Naive B cell (primary cell): ENCODE measurements at regions not wholly inside any gene's neighbourhood (a gene's known extent, or its start where the extent isn't known, plus 50 kb on each side); places are given as distances from the start of the nearest gene placed in this dataset.
A peak's percentile ranks its signal among the peaks of the same experiment; 100 is the strongest.

Source experiments
- ATAC-seq, 2 donors: fragments of 150-1000 bp; cut with Tn5 transposase; 2 replicates each; pipeline ENCODE4 v1.10.0; 2021; ENCODE audit warnings: low read depth in 2 of 2, mild to moderate bottlenecking in 2 of 2, moderate library complexity in 2 of 2
- DNase-seq: peaks from one replicate; pipeline ENCODE4 v3.0.0; 2022
- H3K27ac Mint-ChIP-seq, 6 donors: one replicate each; pipeline ENCODE4 v1.8.0; 2020 to 2022; ENCODE audit warnings: mild to moderate bottlenecking in 6 of 6, mixed read lengths in 6 of 6, moderate library complexity in 5 of 6, inconsistent platforms in 2 of 6
- H3K27me3 Mint-ChIP-seq, 3 donors: one replicate each; pipeline ENCODE4 v1.8.0; 2021 to 2022; ENCODE audit warnings: mixed read lengths in 3 of 3, mild to moderate bottlenecking in 1 of 3
- H3K36me3 Mint-ChIP-seq, 2 donors: one replicate each; pipeline ENCODE4 v1.8.0; 2020 to 2022; ENCODE audit warnings: mixed read lengths in 2 of 2, inconsistent platforms in 1 of 2, mild to moderate bottlenecking in 1 of 2
- H3K4me1 Mint-ChIP-seq, 3 donors: one replicate each; pipeline ENCODE4 v1.8.0; 2020 to 2022; ENCODE audit warnings: mixed read lengths in 3 of 3, inconsistent platforms in 1 of 3, mild to moderate bottlenecking in 1 of 3, moderate library complexity in 1 of 3
- H3K4me3 Mint-ChIP-seq, 8 donors: one replicate each; pipeline ENCODE4 v1.8.0; 2020 to 2022; ENCODE audit warnings: mild to moderate bottlenecking in 8 of 8, mixed read lengths in 8 of 8, moderate library complexity in 8 of 8, inconsistent platforms in 2 of 8
- H3K9me3 Mint-ChIP-seq, 7 donors: one replicate each; pipeline ENCODE4 v1.8.0; 2020 to 2022; ENCODE audit warnings: mixed read lengths in 7 of 7, mild to moderate bottlenecking in 5 of 7, inconsistent platforms in 2 of 7, moderate library complexity in 1 of 7

- Mint-ChIP-seq H3K27me3 (peaks cover 0 to 4% (median 0%) of the 10 kb centered on the region in 3 donors), H3K4me3 (no peak overlapping the region), H3K4me1 (peaks cover 7 to 8% (median 7%) of the 10 kb centered on the region in 3 donors), H3K27ac (no peak overlapping the region), H3K36me3 (no peaks in the 10 kb centered on the region), H3K9me3 (no peaks in the 10 kb centered on the region)
- DNase-seq (no peak), ATAC-seq (no peak)
Observed at GRCh38 chr5:68419081-68419636, 203.6 kb downstream of the PIK3R1 start.

- Mint-ChIP-seq H3K4me1 (peaks cover 5 to 8% (median 8%) of the 10 kb centered on the region in 3 donors), H3K4me3 (no peak overlapping the region), H3K27ac (peak overlapping the region in 1 of 6 donors; percentile 52), H3K9me3 (no peaks in the 10 kb centered on the region), H3K36me3 (no peaks in the 10 kb centered on the region), H3K27me3 (peaks cover 0 to 4% (median 0%) of the 10 kb centered on the region in 3 donors)
- ATAC-seq (no peak), DNase-seq (no peak)
Observed at GRCh38 chr5:68419637-68420452, 204.3 kb downstream of the PIK3R1 start.

- Mint-ChIP-seq H3K27me3 (peaks cover 0 to 4% (median 0%) of the 10 kb centered on the region in 3 donors), H3K9me3 (no peaks in the 10 kb centered on the region), H3K4me3 (no peak overlapping the region), H3K4me1 (peaks cover 0 to 10% (median 9%) of the 10 kb centered on the region in 3 donors), H3K36me3 (no peaks in the 10 kb centered on the region), H3K27ac (peak overlapping the region in 1 of 6 donors; percentile 30)
- DNase-seq (no peak), ATAC-seq (no peak)
Observed at GRCh38 chr5:68420476-68421344, 205.2 kb downstream of the PIK3R1 start.

- H3K4me1 Mint-ChIP-seq = peaks cover 0 to 8% (median 7%) of the 10 kb centered on the region in 3 donors
- no peaks in the 10 kb centered on the region for H3K9me3 Mint-ChIP-seq
- H3K4me3 Mint-ChIP-seq = no peak overlapping the region
- no peak for DNase-seq
- ATAC-seq = no peak
- H3K27me3 Mint-ChIP-seq = peaks cover 0 to 4% (median 0%) of the 10 kb centered on the region in 3 donors
- peak overlapping the region in 2 of 6 donors; percentile 15 to 34 for H3K27ac Mint-ChIP-seq
- no peaks in the 10 kb centered on the region for H3K36me3 Mint-ChIP-seq
Observed at GRCh38 chr5:68421485-68422220, 206.1 kb downstream of the PIK3R1 start.

- H3K9me3 Mint-ChIP-seq = no peaks in the 10 kb centered on the region
- DNase-seq = no peak
- no peaks in the 10 kb centered on the region for H3K36me3 Mint-ChIP-seq
- peaks cover 0 to 4% (median 0%) of the 10 kb centered on the region in 3 donors for H3K27me3 Mint-ChIP-seq
- no peak for ATAC-seq
- no peak overlapping the region for H3K4me3 Mint-ChIP-seq
- peak overlapping the region in 1 of 6 donors; percentile 61 for H3K27ac Mint-ChIP-seq
- peaks cover 0 to 8% (median 7%) of the 10 kb centered on the region in 3 donors for H3K4me1 Mint-ChIP-seq
Observed at GRCh38 chr5:68423154-68423811, 207.7 kb downstream of the PIK3R1 start.

- DNase-seq (no peak), ATAC-seq (no peak)
- no peaks in the 10 kb centered on the region for H3K9me3 Mint-ChIP-seq
- no peaks in the 10 kb centered on the region for H3K36me3 Mint-ChIP-seq
- peaks cover 0 to 8% (median 7%) of the 10 kb centered on the region in 3 donors for H3K4me1 Mint-ChIP-seq
- H3K27me3 Mint-ChIP-seq = peaks cover 0 to 4% (median 0%) of the 10 kb centered on the region in 3 donors
- H3K27ac Mint-ChIP-seq = peak overlapping the region in 1 of 6 donors; percentile 42
- H3K4me3 Mint-ChIP-seq = no peak overlapping the region
Observed at GRCh38 chr5:68424799-68425537, 209.4 kb downstream of the PIK3R1 start.

GRCh38 chr5:68426586-68426985 lies 211.0 kb downstream of the PIK3R1 start:
- Mint-ChIP-seq H3K4me1 (peaks cover 0 to 8% (median 7%) of the 10 kb centered on the region in 3 donors), H3K27me3 (no peaks in the 10 kb centered on the region), H3K36me3 (no peaks in the 10 kb centered on the region), H3K27ac (peak overlapping the region in 1 of 6 donors; percentile 45), H3K9me3 (no peaks in the 10 kb centered on the region), H3K4me3 (no peak overlapping the region)
- DNase-seq (no peak), ATAC-seq (no peak)

- peaks cover 2 to 8% (median 7%) of the 10 kb centered on the region in 3 donors for H3K4me1 Mint-ChIP-seq
- H3K36me3 Mint-ChIP-seq = no peaks in the 10 kb centered on the region
- no peak overlapping the region for H3K4me3 Mint-ChIP-seq
- H3K9me3 Mint-ChIP-seq = no peaks in the 10 kb centered on the region
- DNase-seq = no peak
- peak overlapping the region in 1 of 6 donors; percentile 26 for H3K27ac Mint-ChIP-seq
- ATAC-seq = no peak
- no peaks in the 10 kb centered on the region for H3K27me3 Mint-ChIP-seq
Observed at GRCh38 chr5:68428231-68428811, 212.8 kb downstream of the PIK3R1 start.

GRCh38 chr5:68429510-68429909 lies 214.0 kb downstream of the PIK3R1 start:
- ATAC-seq (no peak), DNase-seq (no peak)
- no peaks in the 10 kb centered on the region for H3K36me3 Mint-ChIP-seq
- peaks cover 12 to 17% (median 17%) of the 10 kb centered on the region in 3 donors for H3K4me1 Mint-ChIP-seq
- no peaks in the 10 kb centered on the region for H3K9me3 Mint-ChIP-seq
- no peak overlapping the region for H3K4me3 Mint-ChIP-seq
- no peaks in the 10 kb centered on the region for H3K27me3 Mint-ChIP-seq
- no peak overlapping the region for H3K27ac Mint-ChIP-seq

- DNase-seq (no peak), ATAC-seq (no peak)
- Mint-ChIP-seq H3K36me3 (no peaks in the 10 kb centered on the region), H3K27ac (no peak overlapping the region), H3K27me3 (no peaks in the 10 kb centered on the region), H3K4me3 (no peak overlapping the region), H3K9me3 (no peaks in the 10 kb centered on the region), H3K4me1 (peaks cover 16 to 19% (median 19%) of the 10 kb centered on the region in 3 donors)
Observed at GRCh38 chr5:68430279-68430678, 214.7 kb downstream of the PIK3R1 start.

GRCh38 chr5:68431186-68431585 lies 215.6 kb downstream of the PIK3R1 start:
- Mint-ChIP-seq H3K27me3 (no peaks in the 10 kb centered on the region), H3K36me3 (no peaks in the 10 kb centered on the region), H3K9me3 (no peaks in the 10 kb centered on the region), H3K4me1 (peaks cover 21 to 29% (median 25%) of the 10 kb centered on the region in 3 donors), H3K4me3 (no peak overlapping the region), H3K27ac (no peak overlapping the region)
- DNase-seq (no peak), ATAC-seq (no peak)
